HUES48 (cell line): ENCODE measurements at regions not wholly inside any gene's neighbourhood (a gene's known extent, or its start where the extent isn't known, plus 50 kb on each side); places are given as distances from the start of the nearest gene placed in this dataset.

Source experiments
- H3K27ac ChIP-seq: one replicate; pipeline ENCODE4 v1.7.0; 2013; ENCODE audit warnings: low read depth, low read length, inconsistent platforms
- H3K27me3 ChIP-seq: 2 replicates; pipeline ENCODE4 v1.6.1; 2013; ENCODE audit warnings: mild to moderate bottlenecking, low read length; ENCODE audit not compliant: control insufficient read depth, insufficient read depth
- H3K36me3 ChIP-seq: 2 replicates; pipeline ENCODE4 v1.6.1; 2013; ENCODE audit warnings: low read length; ENCODE audit not compliant: control insufficient read depth, insufficient read depth
- H3K4me1 ChIP-seq: 2 replicates; pipeline ENCODE4 v1.6.1; 2013; ENCODE audit warnings: mild to moderate bottlenecking, low read length; ENCODE audit not compliant: control insufficient read depth, insufficient read depth
- H3K4me3 ChIP-seq: 2 replicates; pipeline ENCODE4 v1.5.1; 2013; ENCODE audit warnings: mild to moderate bottlenecking, low read depth, low read length
- H3K9ac ChIP-seq: 2 replicates; pipeline ENCODE4 v1.6.1; 2013; ENCODE audit warnings: mild to moderate bottlenecking, low read depth, low read length, moderate library complexity
- H3K9me3 ChIP-seq: 2 replicates; pipeline ENCODE4 v1.6.1; 2013; ENCODE audit warnings: low read length; ENCODE audit not compliant: control insufficient read depth, insufficient read depth

DNA sequence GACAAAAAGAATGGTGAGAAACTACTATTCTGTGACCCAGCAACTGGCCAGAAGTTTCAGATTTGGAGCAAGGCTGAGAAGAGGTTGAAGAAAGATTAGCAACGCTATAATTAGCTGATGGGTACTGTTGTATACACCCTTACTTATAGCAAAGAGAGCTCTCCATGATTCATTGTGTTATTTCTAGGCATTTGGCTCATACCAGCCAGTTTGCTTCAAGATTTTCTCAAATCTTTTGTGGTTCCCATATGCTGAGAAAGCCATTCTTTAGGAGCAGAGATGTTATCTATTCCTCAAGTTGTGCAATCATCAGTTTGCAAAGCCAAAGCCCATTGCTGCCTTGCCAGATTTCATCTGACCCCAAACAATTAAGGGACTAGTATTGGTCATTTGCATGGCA, 179.4 kb downstream of the ETS1 start:
- no peak overlapping the region for H3K4me3 ChIP-seq
- no peak overlapping the region for H3K9ac ChIP-seq
- H3K9me3 ChIP-seq = no peaks in the 10 kb centered on the region
- H3K4me1 ChIP-seq = no peaks in the 10 kb centered on the region
- H3K27ac ChIP-seq = no peak overlapping the region
- no peaks in the 10 kb centered on the region for H3K36me3 ChIP-seq
- H3K27me3 ChIP-seq = no peaks in the 10 kb centered on the region

- no peak overlapping the region for H3K27ac ChIP-seq
- H3K36me3 ChIP-seq = no peaks in the 10 kb centered on the region
- H3K9me3 ChIP-seq = no peaks in the 10 kb centered on the region
- H3K9ac ChIP-seq = no peak overlapping the region
- no peak overlapping the region for H3K4me3 ChIP-seq
- no peaks in the 10 kb centered on the region for H3K27me3 ChIP-seq
- H3K4me1 ChIP-seq = no peaks in the 10 kb centered on the region
Observed at GRCh38 chr11:128405714-128406662, 181.4 kb downstream of the ETS1 start.

DNA sequence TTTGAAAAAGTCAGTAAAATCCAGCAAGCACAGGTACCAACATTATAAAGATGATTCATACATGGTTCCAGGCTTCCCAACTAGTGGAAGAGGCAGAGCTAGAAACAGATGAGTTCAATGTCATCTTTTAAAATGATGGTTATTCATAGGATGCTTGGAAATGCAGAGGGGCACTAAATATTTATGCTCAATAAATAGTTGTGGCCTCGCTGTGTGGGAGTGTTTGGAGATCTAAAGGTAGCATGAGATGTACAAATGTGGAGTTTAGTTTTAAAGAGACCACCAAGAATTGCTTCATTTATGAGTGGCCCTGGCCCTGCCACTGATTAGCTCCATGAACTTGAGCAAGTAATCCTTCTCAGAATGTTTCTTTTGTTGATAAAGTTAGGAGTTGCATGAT, 182.2 kb downstream of the ETS1 start:
- Histone ChIP-seq H3K36me3 (no peaks in the 10 kb centered on the region), H3K4me3 (no peak overlapping the region), H3K9ac (no peak overlapping the region), H3K4me1 (no peaks in the 10 kb centered on the region), H3K27me3 (no peaks in the 10 kb centered on the region), H3K27ac (no peak overlapping the region), H3K9me3 (no peaks in the 10 kb centered on the region)

DNA sequence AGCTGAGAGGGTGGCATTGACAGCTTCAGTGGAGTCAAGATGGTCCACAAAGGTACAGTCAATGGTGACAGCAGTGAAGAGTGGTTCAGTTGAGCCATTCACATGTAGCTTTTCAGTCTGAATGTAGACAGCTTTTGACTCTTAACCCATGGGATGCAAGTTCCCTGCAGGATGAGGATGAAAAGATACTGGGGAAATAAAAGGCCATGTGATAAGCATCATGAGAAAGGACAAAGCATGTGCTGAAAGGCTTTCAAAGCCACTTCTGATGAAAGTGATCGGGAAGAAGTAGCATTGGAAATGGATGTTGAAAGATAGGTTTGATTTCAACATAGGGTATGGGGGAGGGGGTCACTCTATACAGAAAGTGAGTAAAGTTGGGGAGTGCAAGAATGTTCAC, 182.9 kb downstream of the ETS1 start:
- Histone ChIP-seq H3K27ac (no peak overlapping the region), H3K4me1 (no peaks in the 10 kb centered on the region), H3K36me3 (no peaks in the 10 kb centered on the region), H3K9ac (no peak overlapping the region), H3K9me3 (no peaks in the 10 kb centered on the region), H3K27me3 (no peaks in the 10 kb centered on the region), H3K4me3 (no peak overlapping the region)

DNA sequence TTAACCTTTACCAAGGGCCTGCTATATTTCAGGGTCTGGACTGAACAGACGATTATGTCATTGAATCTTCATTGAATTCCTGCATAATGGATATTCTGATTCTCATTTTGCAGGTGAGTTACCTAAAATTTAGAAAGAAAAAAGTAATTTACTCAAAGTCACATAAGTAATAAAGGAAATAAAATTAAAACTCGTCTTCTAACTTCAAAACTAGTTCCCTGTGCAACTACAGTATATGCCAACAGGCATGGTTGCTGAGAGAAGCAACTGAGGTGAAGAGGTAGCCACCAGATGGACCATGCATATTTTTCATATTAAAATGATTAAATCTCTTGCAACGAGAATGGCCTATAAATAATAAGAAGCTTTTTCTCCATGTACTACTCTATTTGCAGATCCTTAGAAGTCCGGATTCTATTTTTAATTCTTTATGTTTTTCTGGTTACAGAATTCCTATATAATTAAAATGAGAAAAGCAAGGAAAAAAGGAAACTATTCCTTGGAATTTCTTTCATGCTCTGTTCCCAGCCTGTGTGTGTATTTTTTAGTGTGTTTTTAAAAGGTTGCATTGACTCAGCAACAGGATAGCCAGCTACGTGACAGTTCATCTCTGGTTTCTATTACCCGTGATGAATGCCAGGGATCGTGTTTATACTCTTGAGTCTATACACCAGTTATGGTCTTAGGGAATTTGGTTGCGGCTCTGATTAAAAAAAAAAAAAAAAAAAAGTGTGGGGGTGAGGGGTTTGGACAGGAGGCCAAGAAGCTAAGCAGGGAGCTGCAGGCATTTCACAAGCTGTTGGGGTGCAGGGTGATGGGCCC, 186.8 kb downstream of the ETS1 start:
- no peak overlapping the region for H3K9ac ChIP-seq
- no peaks in the 10 kb centered on the region for H3K27me3 ChIP-seq
- no peak overlapping the region for H3K4me3 ChIP-seq
- H3K9me3 ChIP-seq = no peaks in the 10 kb centered on the region
- no peaks in the 10 kb centered on the region for H3K4me1 ChIP-seq
- H3K27ac ChIP-seq = no peak overlapping the region
- H3K36me3 ChIP-seq = no peaks in the 10 kb centered on the region

- Histone ChIP-seq H3K27ac (no peak overlapping the region), H3K36me3 (no peaks in the 10 kb centered on the region), H3K4me3 (no peak overlapping the region), H3K27me3 (no peaks in the 10 kb centered on the region), H3K4me1 (no peaks in the 10 kb centered on the region), H3K9me3 (no peaks in the 10 kb centered on the region), H3K9ac (no peak overlapping the region)
Observed at GRCh38 chr11:128399251-128400121, 187.9 kb downstream of the ETS1 start.

- no peaks in the 10 kb centered on the region for H3K27me3 ChIP-seq
- H3K4me1 ChIP-seq = no peaks in the 10 kb centered on the region
- H3K9me3 ChIP-seq = no peaks in the 10 kb centered on the region
- H3K9ac ChIP-seq = no peak overlapping the region
- H3K36me3 ChIP-seq = no peaks in the 10 kb centered on the region
- no peak overlapping the region for H3K27ac ChIP-seq
- no peak overlapping the region for H3K4me3 ChIP-seq
Observed at GRCh38 chr11:128398517-128399250, 188.7 kb downstream of the ETS1 start.

DNA sequence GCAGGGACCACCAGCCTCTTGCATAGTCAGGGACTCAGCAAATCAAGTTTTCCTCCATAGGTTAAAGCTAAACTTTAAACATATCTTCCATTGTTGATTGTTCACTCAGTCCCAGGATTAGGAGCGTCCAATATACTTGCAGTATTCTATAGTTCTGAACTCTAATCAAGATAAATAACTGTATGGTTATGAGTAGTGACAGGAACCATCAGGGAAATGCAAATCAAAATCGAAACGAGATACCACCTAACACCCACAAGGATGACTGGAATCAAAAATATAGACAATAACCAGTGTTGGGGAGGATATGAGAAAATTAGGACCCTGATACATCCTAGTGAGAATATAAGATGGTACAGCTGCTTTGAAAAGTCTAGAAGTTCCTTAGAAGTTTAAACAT, 190.0 kb downstream of the ETS1 start:
- Histone ChIP-seq H3K9ac (no peak overlapping the region), H3K9me3 (no peaks in the 10 kb centered on the region), H3K4me1 (no peaks in the 10 kb centered on the region), H3K27ac (no peak overlapping the region), H3K27me3 (no peaks in the 10 kb centered on the region), H3K4me3 (no peak overlapping the region), H3K36me3 (no peaks in the 10 kb centered on the region)

DNA sequence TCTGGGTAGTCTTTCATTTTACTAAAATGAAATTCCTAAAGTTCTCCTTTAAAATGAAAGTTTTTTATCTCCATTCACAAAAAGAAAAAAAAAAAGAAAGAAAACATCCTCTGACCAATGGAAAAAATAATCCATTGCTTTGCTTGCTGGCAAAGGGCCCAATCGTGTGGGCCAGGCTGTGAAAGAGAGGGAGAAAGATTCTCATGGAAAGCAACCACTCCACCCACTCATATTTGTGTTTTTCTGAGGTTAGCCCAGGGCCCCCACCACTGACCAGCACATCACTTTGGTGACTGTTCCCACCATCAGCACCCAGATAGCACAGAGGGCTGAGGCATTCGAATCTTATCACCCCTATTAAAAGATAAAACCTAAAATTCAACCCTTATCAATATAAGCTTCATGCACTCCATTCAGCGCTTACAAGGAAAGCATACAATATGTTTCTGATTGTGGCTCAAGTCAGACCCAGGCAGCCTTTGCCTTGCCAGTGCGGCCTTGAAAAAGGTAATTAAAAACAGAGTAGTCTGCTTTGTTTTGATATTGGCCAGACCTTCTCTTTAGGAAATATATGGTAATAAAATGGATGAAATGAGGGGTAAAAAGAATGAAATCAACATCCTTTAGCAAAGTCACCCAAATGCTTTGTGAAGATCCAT, 192.8 kb downstream of the ETS1 start:
- Histone ChIP-seq H3K27ac (no peak overlapping the region), H3K9ac (no peak overlapping the region), H3K4me3 (no peak overlapping the region), H3K9me3 (no peaks in the 10 kb centered on the region), H3K36me3 (no peaks in the 10 kb centered on the region), H3K4me1 (no peaks in the 10 kb centered on the region), H3K27me3 (no peaks in the 10 kb centered on the region)

- H3K9ac ChIP-seq = no peak overlapping the region
- H3K9me3 ChIP-seq = no peaks in the 10 kb centered on the region
- no peaks in the 10 kb centered on the region for H3K4me1 ChIP-seq
- no peaks in the 10 kb centered on the region for H3K27me3 ChIP-seq
- H3K27ac ChIP-seq = no peak overlapping the region
- H3K36me3 ChIP-seq = no peaks in the 10 kb centered on the region
- H3K4me3 ChIP-seq = no peak overlapping the region
Observed at GRCh38 chr11:128392259-128392658, 195.1 kb downstream of the ETS1 start.
